Liver (tissue), 3 donors: ENCODE measurements at regions not wholly inside any gene's neighbourhood (a gene's known extent, or its start where the extent isn't known, plus 50 kb on each side); places are given as distances from the start of the nearest gene placed in this dataset.

ENCODE experiments used
- ATF3 ChIP-seq: IDR thresholded peaks from 2 replicates; pipeline ENCODE4 v1.6.1; 2016; ENCODE audit warnings: antibody characterized with exemption
- EGR1 ChIP-seq, 2 donors: IDR thresholded peaks; 2 replicates each; pipeline ENCODE4 v1.6.1; 2016 to 2018; ENCODE audit warnings: antibody characterized with exemption in 2 of 2, low read depth in 2 of 2
- FOXA1 ChIP-seq: IDR thresholded peaks from 2 replicates; pipeline ENCODE4 v1.6.1; 2016; ENCODE audit warnings: antibody characterized with exemption
- HNF4G ChIP-seq: IDR thresholded peaks from 2 replicates; pipeline ENCODE4 v1.6.1; 2016; ENCODE audit warnings: antibody characterized with exemption
- JUND ChIP-seq, 2 donors: IDR thresholded peaks; 2 replicates each; pipeline ENCODE4 v1.6.1; 2016; ENCODE audit warnings: antibody characterized with exemption in 2 of 2
- RAD21 ChIP-seq, 2 donors: IDR thresholded peaks; 2 replicates each; pipeline ENCODE4 v1.6.1; 2016; ENCODE audit warnings: antibody characterized with exemption in 2 of 2, mild to moderate bottlenecking in 2 of 2
- RXRA ChIP-seq, 2 donors: IDR thresholded peaks; 2 replicates each; pipeline ENCODE4 v1.6.1; 2017 to 2018; ENCODE audit warnings: antibody characterized with exemption in 2 of 2, mild to moderate bottlenecking in 1 of 2
- SP1 ChIP-seq: IDR thresholded peaks from 2 replicates; pipeline ENCODE4 v1.6.1; 2018; ENCODE audit warnings: antibody characterized with exemption, mild to moderate bottlenecking
- YY1 ChIP-seq: IDR thresholded peaks from 2 replicates; pipeline ENCODE4 v1.6.1; 2016; ENCODE audit warnings: antibody characterized with exemption, mild to moderate bottlenecking
- TF ChIP-seq, protein P1 (sequence below): fragments of 150-350 bp; IDR thresholded peaks from 2 replicates; pipeline ENCODE4 v1.5.1; 2017; ENCODE audit warnings: improper control_type of control experiment, low read depth, low read length; ENCODE audit not compliant: missing input control
- TF ChIP-seq, protein P2 (sequence below): IDR thresholded peaks from 2 replicates; pipeline ENCODE4 v1.6.1; 2016; ENCODE audit warnings: antibody characterized with exemption, mild to moderate bottlenecking
- TF ChIP-seq, protein P3 (sequence below): IDR thresholded peaks from 2 replicates; pipeline ENCODE4 v1.6.1; 2016; ENCODE audit warnings: antibody characterized with exemption
- donor health status: healthy.
- donor health status: healthy.

DNA sequence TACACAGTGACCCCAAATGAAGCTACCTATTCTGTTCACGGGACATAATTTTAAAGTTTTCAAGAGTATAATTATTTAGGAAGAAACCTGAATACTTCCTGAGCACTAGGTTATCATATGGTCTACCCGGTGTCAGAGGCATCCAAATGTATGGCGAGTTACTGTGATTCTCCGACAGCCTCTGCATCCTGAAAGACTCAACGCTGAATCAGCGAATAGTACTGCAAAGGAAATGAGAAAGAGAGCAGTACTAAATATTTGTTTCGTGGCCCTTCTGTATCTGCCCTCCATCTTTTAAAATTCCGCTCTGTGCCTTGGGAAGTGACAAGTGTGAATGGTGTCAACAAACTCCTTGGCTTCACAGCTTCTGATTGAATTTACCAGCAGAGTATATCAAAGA, 358.0 kb upstream of the ZEB2 start:
- TF ChIP-seq, protein P1, sequence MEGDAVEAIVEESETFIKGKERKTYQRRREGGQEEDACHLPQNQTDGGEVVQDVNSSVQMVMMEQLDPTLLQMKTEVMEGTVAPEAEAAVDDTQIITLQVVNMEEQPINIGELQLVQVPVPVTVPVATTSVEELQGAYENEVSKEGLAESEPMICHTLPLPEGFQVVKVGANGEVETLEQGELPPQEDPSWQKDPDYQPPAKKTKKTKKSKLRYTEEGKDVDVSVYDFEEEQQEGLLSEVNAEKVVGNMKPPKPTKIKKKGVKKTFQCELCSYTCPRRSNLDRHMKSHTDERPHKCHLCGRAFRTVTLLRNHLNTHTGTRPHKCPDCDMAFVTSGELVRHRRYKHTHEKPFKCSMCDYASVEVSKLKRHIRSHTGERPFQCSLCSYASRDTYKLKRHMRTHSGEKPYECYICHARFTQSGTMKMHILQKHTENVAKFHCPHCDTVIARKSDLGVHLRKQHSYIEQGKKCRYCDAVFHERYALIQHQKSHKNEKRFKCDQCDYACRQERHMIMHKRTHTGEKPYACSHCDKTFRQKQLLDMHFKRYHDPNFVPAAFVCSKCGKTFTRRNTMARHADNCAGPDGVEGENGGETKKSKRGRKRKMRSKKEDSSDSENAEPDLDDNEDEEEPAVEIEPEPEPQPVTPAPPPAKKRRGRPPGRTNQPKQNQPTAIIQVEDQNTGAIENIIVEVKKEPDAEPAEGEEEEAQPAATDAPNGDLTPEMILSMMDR, result no peak
- TF ChIP-seq JUND (IDR thresholded peaks at IDR 0.05), result no peak
- no peak for TF ChIP-seq SP1
- TF ChIP-seq RAD21 (IDR thresholded peaks at IDR 0.05), result no peak
- TF ChIP-seq, protein P2, sequence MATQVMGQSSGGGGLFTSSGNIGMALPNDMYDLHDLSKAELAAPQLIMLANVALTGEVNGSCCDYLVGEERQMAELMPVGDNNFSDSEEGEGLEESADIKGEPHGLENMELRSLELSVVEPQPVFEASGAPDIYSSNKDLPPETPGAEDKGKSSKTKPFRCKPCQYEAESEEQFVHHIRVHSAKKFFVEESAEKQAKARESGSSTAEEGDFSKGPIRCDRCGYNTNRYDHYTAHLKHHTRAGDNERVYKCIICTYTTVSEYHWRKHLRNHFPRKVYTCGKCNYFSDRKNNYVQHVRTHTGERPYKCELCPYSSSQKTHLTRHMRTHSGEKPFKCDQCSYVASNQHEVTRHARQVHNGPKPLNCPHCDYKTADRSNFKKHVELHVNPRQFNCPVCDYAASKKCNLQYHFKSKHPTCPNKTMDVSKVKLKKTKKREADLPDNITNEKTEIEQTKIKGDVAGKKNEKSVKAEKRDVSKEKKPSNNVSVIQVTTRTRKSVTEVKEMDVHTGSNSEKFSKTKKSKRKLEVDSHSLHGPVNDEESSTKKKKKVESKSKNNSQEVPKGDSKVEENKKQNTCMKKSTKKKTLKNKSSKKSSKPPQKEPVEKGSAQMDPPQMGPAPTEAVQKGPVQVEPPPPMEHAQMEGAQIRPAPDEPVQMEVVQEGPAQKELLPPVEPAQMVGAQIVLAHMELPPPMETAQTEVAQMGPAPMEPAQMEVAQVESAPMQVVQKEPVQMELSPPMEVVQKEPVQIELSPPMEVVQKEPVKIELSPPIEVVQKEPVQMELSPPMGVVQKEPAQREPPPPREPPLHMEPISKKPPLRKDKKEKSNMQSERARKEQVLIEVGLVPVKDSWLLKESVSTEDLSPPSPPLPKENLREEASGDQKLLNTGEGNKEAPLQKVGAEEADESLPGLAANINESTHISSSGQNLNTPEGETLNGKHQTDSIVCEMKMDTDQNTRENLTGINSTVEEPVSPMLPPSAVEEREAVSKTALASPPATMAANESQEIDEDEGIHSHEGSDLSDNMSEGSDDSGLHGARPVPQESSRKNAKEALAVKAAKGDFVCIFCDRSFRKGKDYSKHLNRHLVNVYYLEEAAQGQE, result no peak
- TF ChIP-seq, protein P3, sequence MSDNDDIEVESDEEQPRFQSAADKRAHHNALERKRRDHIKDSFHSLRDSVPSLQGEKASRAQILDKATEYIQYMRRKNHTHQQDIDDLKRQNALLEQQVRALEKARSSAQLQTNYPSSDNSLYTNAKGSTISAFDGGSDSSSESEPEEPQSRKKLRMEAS, result no peak
- no peak for TF ChIP-seq YY1
- TF ChIP-seq ATF3, result no peak
- TF ChIP-seq FOXA1, result no peak
- TF ChIP-seq RXRA (IDR thresholded peaks at IDR 0.05), result no peak
- TF ChIP-seq HNF4G, result no peak
- no peak for TF ChIP-seq EGR1 (IDR thresholded peaks at IDR 0.05; ENCODE audit: low read depth in 2 of 2)
